IMR-90 (cell line): ENCODE measurements at regions not wholly inside any gene's neighbourhood (a gene's known extent, or its start where the extent isn't known, plus 50 kb on each side); places are given as distances from the start of the nearest gene placed in this dataset.

Source experiments
- BHLHE40 ChIP-seq: fragments of 150-350 bp; IDR thresholded peaks from 2 replicates; pipeline ENCODE4 v1.6.1; 2016; ENCODE audit warnings: mild to moderate bottlenecking, low read depth, low read length
- FOS ChIP-seq: fragments of 150-350 bp; IDR thresholded peaks from 2 replicates; pipeline ENCODE4 v1.6.1; 2016; ENCODE audit warnings: low read depth, low read length
- MAFK ChIP-seq: IDR thresholded peaks from 2 replicates; pipeline ENCODE4 v1.6.1; 2012; ENCODE audit warnings: low read depth, low read length, improper control_type of control experiment
- POLR2A ChIP-seq: IDR thresholded peaks from 2 replicates; pipeline ENCODE4 v1.6.1; 2012; ENCODE audit warnings: mild to moderate bottlenecking, low read depth, low read length
- RAD21 ChIP-seq: IDR thresholded peaks from 2 replicates; pipeline ENCODE4 v1.6.1; 2012; ENCODE audit warnings: low read length, improper control_type of control experiment
- RCOR1 ChIP-seq: IDR thresholded peaks from 2 replicates; pipeline ENCODE4 v1.6.1; 2012; ENCODE audit warnings: mild to moderate bottlenecking, low read length, improper control_type of control experiment; ENCODE audit not compliant: insufficient replicate concordance
- RFX5 ChIP-seq: IDR thresholded peaks from 2 replicates; pipeline ENCODE4 v1.8.0; 2012; ENCODE audit warnings: low read depth, mild to moderate bottlenecking, low read length, moderate library complexity
- SMC3 ChIP-seq: fragments of 150-350 bp; IDR thresholded peaks from 2 replicates; pipeline ENCODE4 v1.6.1; 2016; ENCODE audit warnings: low read depth, mild to moderate bottlenecking, antibody characterized with exemption, low read length, moderate library complexity
- TF ChIP-seq, protein P1 (sequence below): conservative IDR thresholded peaks from 2 replicates; pipeline ENCODE4 v1.5.1; 2012; ENCODE audit warnings: mild to moderate bottlenecking, low read depth, low read length, improper control_type of control experiment
- TF ChIP-seq, protein P2 (sequence below): fragments of 150-350 bp; IDR thresholded peaks from 2 replicates; pipeline ENCODE4 v1.6.1; 2017; ENCODE audit warnings: mild to moderate bottlenecking, antibody characterized with exemption, low read length, low read depth

GRCh38 chr10:33861016-33861704 is 526.7 kb upstream of the NRP1 start:
- TF ChIP-seq POLR2A (no peak), RFX5 (no peak), SMC3 (no peak), MAFK (no peak), RAD21 (no peak), BHLHE40 (no peak), RCOR1 (no peak), FOS (no peak)
- TF ChIP-seq, protein P1, sequence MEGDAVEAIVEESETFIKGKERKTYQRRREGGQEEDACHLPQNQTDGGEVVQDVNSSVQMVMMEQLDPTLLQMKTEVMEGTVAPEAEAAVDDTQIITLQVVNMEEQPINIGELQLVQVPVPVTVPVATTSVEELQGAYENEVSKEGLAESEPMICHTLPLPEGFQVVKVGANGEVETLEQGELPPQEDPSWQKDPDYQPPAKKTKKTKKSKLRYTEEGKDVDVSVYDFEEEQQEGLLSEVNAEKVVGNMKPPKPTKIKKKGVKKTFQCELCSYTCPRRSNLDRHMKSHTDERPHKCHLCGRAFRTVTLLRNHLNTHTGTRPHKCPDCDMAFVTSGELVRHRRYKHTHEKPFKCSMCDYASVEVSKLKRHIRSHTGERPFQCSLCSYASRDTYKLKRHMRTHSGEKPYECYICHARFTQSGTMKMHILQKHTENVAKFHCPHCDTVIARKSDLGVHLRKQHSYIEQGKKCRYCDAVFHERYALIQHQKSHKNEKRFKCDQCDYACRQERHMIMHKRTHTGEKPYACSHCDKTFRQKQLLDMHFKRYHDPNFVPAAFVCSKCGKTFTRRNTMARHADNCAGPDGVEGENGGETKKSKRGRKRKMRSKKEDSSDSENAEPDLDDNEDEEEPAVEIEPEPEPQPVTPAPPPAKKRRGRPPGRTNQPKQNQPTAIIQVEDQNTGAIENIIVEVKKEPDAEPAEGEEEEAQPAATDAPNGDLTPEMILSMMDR: no peak
- TF ChIP-seq, protein P2, sequence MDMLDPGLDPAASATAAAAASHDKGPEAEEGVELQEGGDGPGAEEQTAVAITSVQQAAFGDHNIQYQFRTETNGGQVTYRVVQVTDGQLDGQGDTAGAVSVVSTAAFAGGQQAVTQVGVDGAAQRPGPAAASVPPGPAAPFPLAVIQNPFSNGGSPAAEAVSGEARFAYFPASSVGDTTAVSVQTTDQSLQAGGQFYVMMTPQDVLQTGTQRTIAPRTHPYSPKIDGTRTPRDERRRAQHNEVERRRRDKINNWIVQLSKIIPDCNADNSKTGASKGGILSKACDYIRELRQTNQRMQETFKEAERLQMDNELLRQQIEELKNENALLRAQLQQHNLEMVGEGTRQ: no peak
